Heart left ventricle (tissue), 16 donors: ENCODE measurements at regions not wholly inside any gene's neighbourhood (a gene's known extent, or its start where the extent isn't known, plus 50 kb on each side); places are given as distances from the start of the nearest gene placed in this dataset.

Experiments used
- ATAC-seq, 4 donors: fragments of 200-7000 bp; cut with Tn5 transposase; one replicate each; pipeline ENCODE4 v1.9.1; 2020 to 2022; ENCODE audit warnings: moderate library complexity in 4 of 4, mild to moderate bottlenecking in 3 of 4, moderate number of reproducible peaks in 1 of 4
- DNase-seq, 5 donors: peaks; one replicate each; pipeline ENCODE4 v3.0.0-alpha.2; 2020
- H3K27ac ChIP-seq, 12 donors: fragments of 200-600 bp; sonication (generic) in 4 of 12; one replicate each; pipeline versions ENCODE4 v1.5.0 to v1.8.0; 2016 to 2022; ENCODE audit warnings: mild to moderate bottlenecking in 2 of 12
- H3K27me3 ChIP-seq, 9 donors: fragments of 200-600 bp; sonication (generic) in 2 of 9; one replicate each; pipeline versions ENCODE4 v1.5.1 to v1.8.0; 2016 to 2022; ENCODE audit warnings: mild to moderate bottlenecking in 3 of 9
- H3K36me3 ChIP-seq, 9 donors: fragments of 200-600 bp; sonication (generic) in 2 of 9; one replicate each; pipeline versions ENCODE4 v1.5.0 to v1.8.0; 2018 to 2022; ENCODE audit warnings: mild to moderate bottlenecking in 2 of 9
- H3K4me1 ChIP-seq, 12 donors: fragments of 200-600 bp; sonication (generic) in 4 of 12; one replicate each; pipeline versions ENCODE4 v1.5.0 to v1.8.0; 2016 to 2022; ENCODE audit warnings: mild to moderate bottlenecking in 3 of 12
- H3K4me3 ChIP-seq, 12 donors: fragments of 200-600 bp; sonication (generic) in 4 of 12; one replicate each; pipeline versions ENCODE4 v1.5.0 to v1.8.0; 2017 to 2022; ENCODE audit warnings: mild to moderate bottlenecking in 9 of 12, moderate library complexity in 4 of 12
- H3K9me3 ChIP-seq, 12 donors: fragments of 200-600 bp; sonication (generic) in 4 of 12; one replicate each; pipeline versions ENCODE4 v1.5.0 to v1.8.0; 2016 to 2022; ENCODE audit warnings: mild to moderate bottlenecking in 1 of 12
- CTCF ChIP-seq, 12 donors: fragments of 200-600 bp; sonication (generic) in 4 of 12; IDR thresholded peaks; one replicate each; pipeline versions ENCODE4 v1.5.0 to v1.8.0; 2018 to 2022; ENCODE audit warnings: antibody characterized with exemption in 12 of 12, mild to moderate bottlenecking in 5 of 12
- POLR2A ChIP-seq, 2 donors: fragments of 450-650 bp; IDR thresholded peaks; one replicate each; pipeline ENCODE4 v1.6.1; 2017; ENCODE audit warnings: antibody characterized with exemption in 2 of 2, mild to moderate bottlenecking in 2 of 2, moderate library complexity in 2 of 2
- WGBS, 4 donors: extraction: QIAGEN DNeasy Blood & Tissue Kit in 2 of 4; methylation state at CpG; one replicate each; pipeline versions ENCODE4 v1.1.5 to v1.1.7; 2013 to 2018; 5-methylcytosine and 5-hydroxymethylcytosine counted together
- intact Hi-C, 10 donors: fragments of 100-400 bp; cut with DNase I; formaldehyde crosslinking; loops; one replicate each; pipeline versions ENCODE4 v1.11.1 to v1.14.2; 2022
- donor health status: ischemic (EF 13 %, LVEDD 7.1; RV severe dilation, severe dysfunction).
- donor health status: healthy with polysubstance abuse.
- donor health status: DM: no; HTN: yes; CAD: no.
- donor health status: DM: no; HTN: no; CAD: no.
- donor health status: ischemic (EF 25% LVEDD 6.9; RV normal size, moderate dysfunction).
- donor health status: ischemic (EF 25% LVEDD 5.7; RV mildly dilated, moderate dysfunction).
- donor health status: healthy.
- donor health status: DM: yes; HTN: yes; CAD: no.
- donor health status: ischemic (EF 35%, LVEDD 5.7; RV mildly dilated, moderate dysfunction).
- donor health status: nonischemic (EF 11% LVEDD 7.7; RV severe dilation, severe dysfunction).
- donor health status: DM: yes; HTN: yes; CAD: no.
- donor health status: PGD.
- donor health status: ischemic (EF 29% LVEDD 5.4; RV normal size, mild dysfunction).
- donor health status: nonischemic (EF 23%, LVEDD 6.1; RV moderate dilation, normal function).

GRCh38 chrX:6924443-6925077 lies 223.0 kb upstream of the STS start:
- TF ChIP-seq POLR2A (IDR thresholded peaks at IDR 0.05): no peak
- no peak for TF ChIP-seq CTCF (IDR thresholded peaks at IDR 0.05)
- Histone ChIP-seq H3K4me1 (no peaks in the 10 kb centered on the region), H3K27me3 (no peaks in the 10 kb centered on the region), H3K4me3 (no peak overlapping the region), H3K27ac (no peak overlapping the region), H3K36me3 (no peaks in the 10 kb centered on the region), H3K9me3 (no peaks in the 10 kb centered on the region)
- 92 to 96% (median 95%) methylated on average over 8 of the region's 8 CpGs for WGBS, 4 donors
- intact Hi-C loops: no loop called here
- ATAC-seq (no peak), DNase-seq (no peak)

GRCh38 chrX:6917666-6918065 lies 229.8 kb upstream of the STS start:
- ATAC-seq (no peak), DNase-seq (no peak)
- intact Hi-C loops: no loop called here
- H3K27ac ChIP-seq: no peak overlapping the region
- H3K4me1 ChIP-seq: no peaks in the 10 kb centered on the region
- TF ChIP-seq POLR2A (IDR thresholded peaks at IDR 0.05) (no peak), CTCF (IDR thresholded peaks at IDR 0.05) (no peak)
- no peak overlapping the region for H3K4me3 ChIP-seq
- no peaks in the 10 kb centered on the region for H3K27me3 ChIP-seq
- no peaks in the 10 kb centered on the region for H3K9me3 ChIP-seq
- WGBS, 4 donors: 79 to 85% (median 82%) methylated on average over 6 of the region's 6 CpGs
- H3K36me3 ChIP-seq: no peaks in the 10 kb centered on the region

GRCh38 chrX:6910218-6910617 lies 237.3 kb upstream of the STS start:
- H3K36me3 ChIP-seq: no peaks in the 10 kb centered on the region
- TF ChIP-seq POLR2A (IDR thresholded peaks at IDR 0.05) (no peak), CTCF (IDR thresholded peaks at IDR 0.05) (no peak)
- no peak overlapping the region for H3K27ac ChIP-seq
- H3K27me3 ChIP-seq: no peaks in the 10 kb centered on the region
- no peak overlapping the region for H3K4me3 ChIP-seq
- no peaks in the 10 kb centered on the region for H3K9me3 ChIP-seq
- ATAC-seq (no peak), DNase-seq (no peak)
- H3K4me1 ChIP-seq: no peaks in the 10 kb centered on the region
- intact Hi-C loops: no loop called here

- no peak for ATAC-seq
- WGBS, 4 donors: 84 to 98% (median 90%) methylated on average over 3 of the region's 3 CpGs
- DNase-seq: no peak
- intact Hi-C loops: no loop called here
- no peaks in the 10 kb centered on the region for H3K4me1 ChIP-seq
- no peaks in the 10 kb centered on the region for H3K27me3 ChIP-seq
- no peak overlapping the region for H3K4me3 ChIP-seq
- TF ChIP-seq CTCF (IDR thresholded peaks at IDR 0.05): no peak
- TF ChIP-seq POLR2A (IDR thresholded peaks at IDR 0.05): no peak
- no peaks in the 10 kb centered on the region for H3K36me3 ChIP-seq
- H3K27ac ChIP-seq: no peak overlapping the region
- no peaks in the 10 kb centered on the region for H3K9me3 ChIP-seq
Observed at GRCh38 chrX:6909396-6909795, 238.1 kb upstream of the STS start.
